GM23248 (cell line): ENCODE measurements at regions not wholly inside any gene's neighbourhood (a gene's known extent, or its start where the extent isn't known, plus 50 kb on each side); places are given as distances from the start of the nearest gene placed in this dataset.
A peak's percentile ranks its signal among the peaks of the same experiment; 100 is the strongest.

Experiments used
- DNase-seq: peaks from one replicate; pipeline ENCODE4 v3.0.0-alpha.2; 2015
- H2AFZ ChIP-seq: fragments of 200-600 bp; sonication (generic); 2 replicates; pipeline ENCODE4 v1.6.1; 2016; ENCODE audit warnings: antibody characterized with exemption
- H3F3A ChIP-seq: fragments of 200-600 bp; sonication (generic); 2 replicates; pipeline ENCODE4 v1.6.1; 2016; ENCODE audit warnings: mild to moderate bottlenecking, antibody characterized with exemption, mixed run types; ENCODE audit not compliant: insufficient read depth
- H3K27ac ChIP-seq: fragments of 200-600 bp; sonication (generic); 2 replicates; pipeline ENCODE4 v1.5.1; 2016; ENCODE audit warnings: mild to moderate bottlenecking
- H3K27me3 ChIP-seq: fragments of 200-600 bp; sonication (generic); replicated peaks from 2 replicates; pipeline ENCODE4 v1.6.1; 2016; ENCODE audit warnings: mild to moderate bottlenecking; ENCODE audit not compliant: insufficient read depth
- H3K36me3 ChIP-seq: fragments of 200-600 bp; sonication (generic); 2 replicates; pipeline ENCODE4 v1.6.1; 2016; ENCODE audit warnings: low read depth, mild to moderate bottlenecking
- H3K4me1 ChIP-seq: fragments of 200-600 bp; sonication (generic); 2 replicates; pipeline ENCODE4 v1.6.1; 2016; ENCODE audit warnings: mild to moderate bottlenecking; ENCODE audit not compliant: insufficient read depth
- H3K4me2 ChIP-seq: fragments of 200-600 bp; sonication (generic); one replicate; pipeline ENCODE4 v1.6.1; 2016; ENCODE audit warnings: mild to moderate bottlenecking; ENCODE audit not compliant: unreplicated experiment
- H3K4me3 ChIP-seq: fragments of 200-600 bp; sonication (generic); 2 replicates; pipeline ENCODE4 v1.5.1; 2016; ENCODE audit warnings: mild to moderate bottlenecking
- H3K79me2 ChIP-seq: fragments of 200-600 bp; sonication (generic); 2 replicates; pipeline ENCODE4 v1.6.1; 2016; ENCODE audit warnings: mild to moderate bottlenecking; ENCODE audit not compliant: insufficient read depth
- H3K9ac ChIP-seq: fragments of 200-600 bp; sonication (generic); 2 replicates; pipeline ENCODE4 v1.6.1; 2016; ENCODE audit warnings: mild to moderate bottlenecking
- H3K9me2 ChIP-seq: fragments of 200-600 bp; sonication (generic); 2 replicates; pipeline ENCODE4 v1.6.1; 2016; ENCODE audit warnings: mixed run types, mild to moderate bottlenecking, moderate library complexity; ENCODE audit not compliant: insufficient read depth
- H3K9me3 ChIP-seq: fragments of 200-600 bp; sonication (generic); one replicate; pipeline ENCODE4 v1.6.1; 2017; ENCODE audit warnings: low read depth
- H4K20me1 ChIP-seq: fragments of 200-600 bp; sonication (generic); 2 replicates; pipeline ENCODE4 v1.6.0; 2016; ENCODE audit not compliant: insufficient read depth
- EZH2 ChIP-seq: fragments of 200-600 bp; sonication (generic); IDR thresholded peaks from 2 replicates; pipeline ENCODE4 v1.6.1; 2018; ENCODE audit warnings: antibody characterized with exemption, mild to moderate bottlenecking; ENCODE audit not compliant: insufficient read depth, poor library complexity, severe bottlenecking
- EZH2phosphoT487 ChIP-seq: fragments of 200-600 bp; sonication (generic); IDR thresholded peaks from 2 replicates; pipeline ENCODE4 v1.6.1; 2018; ENCODE audit warnings: antibody characterized with exemption, moderate library complexity, mild to moderate bottlenecking, low read depth; ENCODE audit not compliant: insufficient read depth
- WGBS, 2 experiments: methylation state at CpG; one replicate each; pipeline ENCODE4 v1.1.6; 2015 to 2017; ENCODE audit warnings: low lambda C conversion rate in 2 of 2, low coverage in 1 of 2; ENCODE audit errors: missing lambda C conversion rate in 2 of 2; 5-methylcytosine and 5-hydroxymethylcytosine counted together
- in situ Hi-C: fragments of 300-500 bp; cut with MboI; formaldehyde crosslinking; loops from 2 replicates; pipeline ENCODE4 v1.15.0; 2020

- Histone ChIP-seq H3K4me1 (no peaks in the 10 kb centered on the region), H4K20me1 (no peaks in the 10 kb centered on the region), H3K9me2 (no peaks in the 10 kb centered on the region), H3K4me3 (peak overlapping the region; percentile 20; the same call in 1 of the 2 replicates), H3K4me2 (peak overlapping the region; percentile 14), H2AFZ (no peak overlapping the region), H3K9me3 (no peaks in the 10 kb centered on the region), H3K27ac (no peak overlapping the region), H3K79me2 (no peaks in the 10 kb centered on the region), H3K9ac (no peak overlapping the region), H3F3A (no peaks in the 10 kb centered on the region), H3K27me3 (no peaks in the 10 kb centered on the region), H3K36me3 (no peaks in the 10 kb centered on the region)
- in situ Hi-C loops, result no loop called here
- TF ChIP-seq EZH2 (no peak), EZH2phosphoT487 (no peak)
- DNase-seq, result peak; percentile 13
- 51 to 55% methylated on average over 3 of the region's 3 CpGs for WGBS, 2 experiments
Measured at GRCh38 chr12:83473408-83474095, 786.8 kb downstream of the TMTC2 start.

- Histone ChIP-seq H3K9me2 (no peaks in the 10 kb centered on the region), H3K4me2 (no peak overlapping the region), H3K4me3 (no peak overlapping the region), H4K20me1 (no peaks in the 10 kb centered on the region), H2AFZ (no peak overlapping the region), H3K9me3 (no peaks in the 10 kb centered on the region), H3K27me3 (no peaks in the 10 kb centered on the region), H3K27ac (no peak overlapping the region), H3K79me2 (no peaks in the 10 kb centered on the region), H3F3A (no peaks in the 10 kb centered on the region), H3K4me1 (no peaks in the 10 kb centered on the region), H3K36me3 (no peaks in the 10 kb centered on the region), H3K9ac (no peak overlapping the region)
- WGBS, 2 experiments, result 77 to 78% methylated on average over 3 of the region's 3 CpGs
- TF ChIP-seq EZH2phosphoT487 (no peak), EZH2 (no peak)
- in situ Hi-C loops, result no loop called here
- no peak for DNase-seq
Measured at GRCh38 chr12:83472772-83473171, 786.1 kb downstream of the TMTC2 start.

- 60 to 68% methylated on average over 4 of the region's 4 CpGs for WGBS, 2 experiments
- no peaks in the 10 kb centered on the region for H3K9me2 ChIP-seq
- H3K4me1 ChIP-seq, result no peaks in the 10 kb centered on the region
- H2AFZ ChIP-seq, result no peak overlapping the region
- H3K27ac ChIP-seq, result no peak overlapping the region
- TF ChIP-seq EZH2, result no peak
- TF ChIP-seq EZH2phosphoT487, result no peak
- H3K79me2 ChIP-seq, result no peaks in the 10 kb centered on the region
- no peak overlapping the region for H3K9ac ChIP-seq
- H3F3A ChIP-seq, result no peaks in the 10 kb centered on the region
- H3K36me3 ChIP-seq, result no peaks in the 10 kb centered on the region
- H3K4me2 ChIP-seq, result no peak overlapping the region
- H3K4me3 ChIP-seq, result no peak overlapping the region
- H3K27me3 ChIP-seq, result no peaks in the 10 kb centered on the region
- no peak for DNase-seq
- H3K9me3 ChIP-seq, result no peaks in the 10 kb centered on the region
- in situ Hi-C loops, result no loop called here
- no peaks in the 10 kb centered on the region for H4K20me1 ChIP-seq
Measured at GRCh38 chr12:83472350-83472749, 785.6 kb downstream of the TMTC2 start.

GRCh38 chr12:83471341-83471740, 784.6 kb downstream of the TMTC2 start:
- H2AFZ ChIP-seq, result no peak overlapping the region
- no peaks in the 10 kb centered on the region for H3K9me2 ChIP-seq
- no peaks in the 10 kb centered on the region for H4K20me1 ChIP-seq
- H3F3A ChIP-seq, result no peaks in the 10 kb centered on the region
- in situ Hi-C loops, result no loop called here
- H3K79me2 ChIP-seq, result no peaks in the 10 kb centered on the region
- no peaks in the 10 kb centered on the region for H3K36me3 ChIP-seq
- no peaks in the 10 kb centered on the region for H3K27me3 ChIP-seq
- DNase-seq, result no peak
- H3K4me1 ChIP-seq, result no peaks in the 10 kb centered on the region
- H3K27ac ChIP-seq, result no peak overlapping the region
- no peak for TF ChIP-seq EZH2phosphoT487
- no peak for TF ChIP-seq EZH2
- no peaks in the 10 kb centered on the region for H3K9me3 ChIP-seq
- no peak overlapping the region for H3K4me2 ChIP-seq
- 55% methylated on average over 6 of the region's 6 CpGs for WGBS, 2 experiments
- no peak overlapping the region for H3K9ac ChIP-seq
- H3K4me3 ChIP-seq, result no peak overlapping the region
